ENCODE measurements at regions not wholly inside any gene's neighbourhood (a gene's known extent, or its start where the extent isn't known, plus 50 kb on each side); places are given as distances from the start of the nearest gene placed in this dataset.

DNA sequence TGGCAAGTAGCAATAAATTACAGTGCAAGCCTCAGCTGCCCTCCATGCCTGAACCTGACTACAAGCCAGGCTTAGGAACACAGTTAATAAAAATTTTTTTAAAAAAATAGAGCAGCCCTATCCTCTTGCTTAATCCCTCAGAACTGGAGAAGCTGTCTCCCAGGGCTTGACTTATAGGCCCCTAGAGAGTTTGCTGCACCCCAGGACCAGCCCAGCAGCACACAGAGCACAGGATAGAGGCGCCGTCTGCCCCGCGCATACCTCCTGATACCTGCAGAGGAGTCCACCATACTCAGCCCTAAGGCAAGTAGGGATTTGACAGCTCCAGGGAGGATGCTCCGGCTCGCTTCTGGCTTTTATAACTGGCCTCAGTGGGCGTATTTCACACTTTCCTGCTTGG lies 548.6 kb upstream of the RAB6C start:
- Histone ChIP-seq H3K9ac (ENCODE audit: low read length) (no peak overlapping the region), H3K27ac (ENCODE audit: low read depth, low read length) (no peak overlapping the region), H3K36me3 (ENCODE audit: insufficient read depth, low read length) (no peaks in the 10 kb centered on the region), H3K27me3 (ENCODE audit: control insufficient read depth in 1 of 2, insufficient read depth in 2 of 2, low read length in 2 of 2) (no peaks in the 10 kb centered on the region), H3K4me1 (ENCODE audit: insufficient read depth, low read length) (peaks cover 4% of the 10 kb centered on the region), H3K9me3 (ENCODE audit: low read length) (no peaks in the 10 kb centered on the region), H3K4me3 (ENCODE audit: low read depth in 1 of 2, low read length in 2 of 2) (no peak overlapping the region)

- Histone ChIP-seq H3K9ac (ENCODE audit: low read length) (no peak overlapping the region), H3K4me1 (ENCODE audit: insufficient read depth, low read length) (peaks cover 5% of the 10 kb centered on the region), H3K4me3 (ENCODE audit: low read depth in 1 of 2, low read length in 2 of 2) (no peak overlapping the region), H3K27ac (ENCODE audit: low read depth, low read length) (no peak overlapping the region), H3K27me3 (ENCODE audit: control insufficient read depth in 1 of 2, insufficient read depth in 2 of 2, low read length in 2 of 2) (no peaks in the 10 kb centered on the region), H3K36me3 (ENCODE audit: insufficient read depth, low read length) (no peaks in the 10 kb centered on the region), H3K9me3 (ENCODE audit: low read length) (no peaks in the 10 kb centered on the region)
Measured at GRCh38 chr2:129431881-129432280, 547.6 kb upstream of the RAB6C start.

- no peaks in the 10 kb centered on the region for H3K27me3 ChIP-seq (ENCODE audit: control insufficient read depth in 1 of 2, insufficient read depth in 2 of 2, low read length in 2 of 2)
- no peak overlapping the region for H3K4me3 ChIP-seq (ENCODE audit: low read depth in 1 of 2, low read length in 2 of 2)
- no peak overlapping the region for H3K9ac ChIP-seq (ENCODE audit: low read length)
- H3K9me3 ChIP-seq (ENCODE audit: low read length): no peaks in the 10 kb centered on the region
- peaks cover 9% of the 10 kb centered on the region for H3K4me1 ChIP-seq (ENCODE audit: insufficient read depth, low read length)
- no peaks in the 10 kb centered on the region for H3K36me3 ChIP-seq (ENCODE audit: insufficient read depth, low read length)
- no peak overlapping the region for H3K27ac ChIP-seq (ENCODE audit: low read depth, low read length)
Measured at GRCh38 chr2:129436809-129437208, 542.7 kb upstream of the RAB6C start.

DNA sequence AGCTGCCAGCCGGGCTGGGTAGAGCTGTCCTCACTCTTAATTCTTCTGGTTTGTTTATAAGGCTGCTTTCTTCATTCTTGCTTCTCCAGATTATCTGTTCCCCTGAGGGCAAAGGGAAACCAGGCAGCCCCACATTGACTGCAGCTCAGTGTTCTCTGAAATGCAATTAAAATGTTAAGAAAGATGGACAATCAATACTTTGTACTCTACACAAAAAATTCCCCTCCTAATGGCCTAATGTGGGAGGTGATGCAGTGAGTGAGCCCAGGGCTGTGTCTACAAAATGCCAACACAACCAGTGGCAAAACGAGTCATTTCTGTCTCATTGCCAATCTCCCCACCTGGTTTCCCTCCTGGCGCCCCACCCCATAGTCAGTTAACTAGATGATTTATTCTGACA lies 541.7 kb upstream of the RAB6C start:
- Histone ChIP-seq H3K4me1 (ENCODE audit: insufficient read depth, low read length) (peaks cover 9% of the 10 kb centered on the region), H3K4me3 (ENCODE audit: low read depth in 1 of 2, low read length in 2 of 2) (no peak overlapping the region), H3K36me3 (ENCODE audit: insufficient read depth, low read length) (no peaks in the 10 kb centered on the region), H3K9me3 (ENCODE audit: low read length) (no peaks in the 10 kb centered on the region), H3K27ac (ENCODE audit: low read depth, low read length) (no peak overlapping the region), H3K9ac (ENCODE audit: low read length) (no peak overlapping the region), H3K27me3 (ENCODE audit: control insufficient read depth in 1 of 2, insufficient read depth in 2 of 2, low read length in 2 of 2) (no peaks in the 10 kb centered on the region)

- H3K27ac ChIP-seq (ENCODE audit: low read depth, low read length): no peak overlapping the region
- H3K9me3 ChIP-seq (ENCODE audit: low read length): no peaks in the 10 kb centered on the region
- no peaks in the 10 kb centered on the region for H3K27me3 ChIP-seq (ENCODE audit: control insufficient read depth in 1 of 2, insufficient read depth in 2 of 2, low read length in 2 of 2)
- no peak overlapping the region for H3K9ac ChIP-seq (ENCODE audit: low read length)
- peaks cover 9% of the 10 kb centered on the region for H3K4me1 ChIP-seq (ENCODE audit: insufficient read depth, low read length)
- H3K36me3 ChIP-seq (ENCODE audit: insufficient read depth, low read length): no peaks in the 10 kb centered on the region
- no peak overlapping the region for H3K4me3 ChIP-seq (ENCODE audit: low read depth in 1 of 2, low read length in 2 of 2)
Measured at GRCh38 chr2:129438501-129439057, 540.9 kb upstream of the RAB6C start.

DNA sequence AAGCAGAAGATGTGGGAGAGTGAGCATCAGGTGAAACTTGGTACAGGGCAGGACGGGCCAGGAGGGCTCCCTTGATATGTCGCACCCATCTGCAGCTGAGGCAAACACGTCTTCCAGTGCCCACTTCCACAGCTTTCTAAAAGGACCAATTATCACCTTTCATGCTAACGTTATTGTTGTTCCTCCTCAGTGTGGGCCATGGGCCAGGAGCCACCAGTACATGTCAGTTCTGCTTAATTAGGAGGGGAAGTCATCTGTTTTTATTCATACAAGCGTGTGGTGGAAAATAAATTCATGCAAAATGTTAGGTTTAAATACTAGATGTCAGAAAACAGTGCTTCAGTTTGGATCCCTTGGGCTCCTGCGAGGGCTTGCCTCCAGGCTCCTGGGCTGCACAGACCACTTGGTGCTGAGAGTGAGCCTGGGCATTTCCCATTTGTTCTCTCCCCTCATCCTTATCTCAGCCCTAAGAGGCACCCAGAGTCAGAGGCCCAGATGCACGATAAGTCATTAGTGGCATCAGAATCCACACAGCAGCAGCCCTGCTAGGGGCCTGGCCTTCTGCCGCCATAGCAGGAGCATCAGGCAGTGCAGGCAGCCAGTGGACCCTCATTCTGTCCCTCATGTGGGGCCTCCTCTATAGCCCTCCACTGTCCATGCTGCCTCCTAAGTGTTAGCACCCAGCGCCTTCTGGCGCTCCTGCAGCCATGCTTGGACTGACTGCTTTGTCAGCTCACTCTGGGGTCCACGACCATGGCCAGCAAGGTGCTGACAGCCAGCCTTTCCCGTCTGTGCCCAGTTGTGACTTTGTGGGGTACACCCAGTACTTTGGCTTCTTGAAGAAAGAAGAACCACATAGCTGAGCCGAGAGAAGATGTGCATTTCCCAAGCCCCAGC lies 539.8 kb upstream of the RAB6C start:
- Histone ChIP-seq H3K36me3 (ENCODE audit: insufficient read depth, low read length) (no peaks in the 10 kb centered on the region), H3K4me3 (ENCODE audit: low read depth in 1 of 2, low read length in 2 of 2) (no peak overlapping the region), H3K9ac (ENCODE audit: low read length) (no peak overlapping the region), H3K27ac (ENCODE audit: low read depth, low read length) (no peak overlapping the region), H3K4me1 (ENCODE audit: insufficient read depth, low read length) (peaks cover 9% of the 10 kb centered on the region), H3K9me3 (ENCODE audit: low read length) (no peaks in the 10 kb centered on the region), H3K27me3 (ENCODE audit: control insufficient read depth in 1 of 2, insufficient read depth in 2 of 2, low read length in 2 of 2) (no peaks in the 10 kb centered on the region)

DNA sequence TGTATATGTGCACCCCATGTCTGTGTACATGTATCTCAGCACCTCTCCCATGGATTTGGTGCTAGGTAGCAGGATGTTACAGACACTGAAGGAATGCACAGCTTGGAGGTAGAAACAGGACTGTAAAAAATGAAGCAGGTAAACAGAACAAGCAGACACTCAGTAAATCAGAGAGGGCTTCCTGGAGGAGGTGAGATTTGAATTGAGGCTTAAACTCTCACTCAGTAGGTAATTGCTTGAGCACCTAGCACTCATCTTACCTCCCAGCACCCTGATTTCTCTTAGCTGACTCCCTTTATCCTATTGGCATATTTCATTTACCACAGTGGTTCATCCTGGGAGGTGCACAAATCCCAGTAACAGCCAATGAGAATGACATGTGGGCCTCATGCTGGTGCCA lies 537.9 kb upstream of the RAB6C start:
- no peaks in the 10 kb centered on the region for H3K9me3 ChIP-seq (ENCODE audit: low read length)
- no peak overlapping the region for H3K9ac ChIP-seq (ENCODE audit: low read length)
- H3K4me1 ChIP-seq (ENCODE audit: insufficient read depth, low read length): peaks cover 9% of the 10 kb centered on the region
- H3K27ac ChIP-seq (ENCODE audit: low read depth, low read length): no peak overlapping the region
- no peak overlapping the region for H3K4me3 ChIP-seq (ENCODE audit: low read depth in 1 of 2, low read length in 2 of 2)
- no peaks in the 10 kb centered on the region for H3K27me3 ChIP-seq (ENCODE audit: control insufficient read depth in 1 of 2, insufficient read depth in 2 of 2, low read length in 2 of 2)
- no peaks in the 10 kb centered on the region for H3K36me3 ChIP-seq (ENCODE audit: insufficient read depth, low read length)

DNA sequence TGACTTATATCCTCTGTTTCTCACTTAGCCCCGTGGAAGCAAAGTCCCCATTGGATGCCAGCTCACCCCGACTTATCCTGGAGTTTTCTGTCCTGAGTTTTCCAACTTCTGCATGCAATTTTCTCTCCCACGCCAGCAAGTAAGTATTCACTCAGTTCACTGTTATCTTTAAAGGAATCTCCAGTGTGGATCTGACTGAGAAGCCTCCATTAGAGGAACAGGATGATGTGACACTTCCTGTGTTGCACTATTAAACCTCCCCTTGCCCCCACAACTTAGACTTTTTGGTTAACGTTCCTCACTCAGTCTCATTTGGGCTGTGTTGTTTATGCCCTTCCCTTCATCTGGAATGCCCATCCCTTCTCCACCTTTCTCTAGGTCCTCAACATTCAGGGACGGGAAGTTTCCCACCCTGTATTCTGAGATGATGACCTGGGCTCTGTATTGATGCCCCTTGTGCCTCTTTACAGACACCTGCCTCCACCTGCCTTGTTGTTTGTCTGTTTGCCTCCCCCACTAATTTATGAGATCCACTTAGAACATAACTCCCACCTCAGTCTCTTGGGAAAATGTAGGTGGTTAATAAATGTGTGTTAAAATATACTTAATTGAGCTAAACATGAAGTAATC lies 536.1 kb upstream of the RAB6C start:
- H3K27me3 ChIP-seq (ENCODE audit: control insufficient read depth in 1 of 2, insufficient read depth in 2 of 2, low read length in 2 of 2): no peaks in the 10 kb centered on the region
- no peaks in the 10 kb centered on the region for H3K4me1 ChIP-seq (ENCODE audit: insufficient read depth, low read length)

GRCh38 chr2:129443865-129444739 lies 535.4 kb upstream of the RAB6C start:
- no peak overlapping the region for H3K9ac ChIP-seq (ENCODE audit: low read length)
- H3K27ac ChIP-seq (ENCODE audit: low read depth, low read length): no peak overlapping the region
- no peaks in the 10 kb centered on the region for H3K4me1 ChIP-seq (ENCODE audit: insufficient read depth, low read length)
- no peaks in the 10 kb centered on the region for H3K9me3 ChIP-seq (ENCODE audit: low read length)
- H3K4me3 ChIP-seq (ENCODE audit: low read depth in 1 of 2, low read length in 2 of 2): no peak overlapping the region
- H3K27me3 ChIP-seq (ENCODE audit: control insufficient read depth in 1 of 2, insufficient read depth in 2 of 2, low read length in 2 of 2): no peaks in the 10 kb centered on the region
- no peaks in the 10 kb centered on the region for H3K36me3 ChIP-seq (ENCODE audit: insufficient read depth, low read length)

More for the DNA sequence above, 536.1 kb upstream of the RAB6C start:
- H3K4me3 ChIP-seq (ENCODE audit: low read depth in 1 of 2, low read length in 2 of 2): no peak overlapping the region
- no peak overlapping the region for H3K27ac ChIP-seq (ENCODE audit: low read depth, low read length)
- H3K9me3 ChIP-seq (ENCODE audit: low read length): no peaks in the 10 kb centered on the region
- no peak overlapping the region for H3K9ac ChIP-seq (ENCODE audit: low read length)
- no peaks in the 10 kb centered on the region for H3K36me3 ChIP-seq (ENCODE audit: insufficient read depth, low read length)

GRCh38 chr2:129444751-129445150 lies 534.7 kb upstream of the RAB6C start:
- H3K4me3 ChIP-seq (ENCODE audit: low read depth in 1 of 2, low read length in 2 of 2): no peak overlapping the region
- H3K27ac ChIP-seq (ENCODE audit: low read depth, low read length): no peak overlapping the region
- H3K9ac ChIP-seq (ENCODE audit: low read length): no peak overlapping the region
- no peaks in the 10 kb centered on the region for H3K27me3 ChIP-seq (ENCODE audit: control insufficient read depth in 1 of 2, insufficient read depth in 2 of 2, low read length in 2 of 2)
- no peaks in the 10 kb centered on the region for H3K9me3 ChIP-seq (ENCODE audit: low read length)
- no peaks in the 10 kb centered on the region for H3K4me1 ChIP-seq (ENCODE audit: insufficient read depth, low read length)
- H3K36me3 ChIP-seq (ENCODE audit: insufficient read depth, low read length): no peaks in the 10 kb centered on the region

DNA sequence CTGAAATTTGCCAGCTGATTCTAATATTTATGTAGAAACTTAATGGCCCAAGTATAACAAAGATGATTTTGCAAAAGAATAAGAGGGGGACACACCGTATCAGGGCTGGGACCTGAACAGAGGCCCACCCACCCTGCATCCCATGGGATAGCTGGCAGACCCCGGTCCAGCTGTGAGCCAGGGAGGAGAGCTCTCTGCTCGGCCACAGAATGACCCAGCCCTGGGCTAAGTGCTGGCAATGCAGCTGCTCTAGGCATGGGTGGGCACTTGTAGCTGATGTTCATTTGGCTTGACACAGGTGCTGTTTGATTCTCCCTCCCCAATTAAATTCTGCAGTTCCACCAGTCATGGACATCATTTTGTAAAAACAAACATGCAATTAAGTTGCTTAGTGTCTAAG lies 522.8 kb upstream of the RAB6C start:
- H3K9ac ChIP-seq (ENCODE audit: low read length): no peak overlapping the region
- H3K4me3 ChIP-seq (ENCODE audit: low read depth in 1 of 2, low read length in 2 of 2): no peak overlapping the region
- H3K4me1 ChIP-seq (ENCODE audit: insufficient read depth, low read length): no peaks in the 10 kb centered on the region
- H3K36me3 ChIP-seq (ENCODE audit: insufficient read depth, low read length): no peaks in the 10 kb centered on the region
- H3K27ac ChIP-seq (ENCODE audit: low read depth, low read length): no peak overlapping the region
- no peaks in the 10 kb centered on the region for H3K27me3 ChIP-seq (ENCODE audit: control insufficient read depth in 1 of 2, insufficient read depth in 2 of 2, low read length in 2 of 2)
- no peaks in the 10 kb centered on the region for H3K9me3 ChIP-seq (ENCODE audit: low read length)

Measured in muscle layer of colon (tissue), 2 donors.